HG02840 (cell line): ENCODE measurements at regions not wholly inside any gene's neighbourhood (a gene's known extent, or its start where the extent isn't known, plus 50 kb on each side); places are given as distances from the start of the nearest gene placed in this dataset.
"Not testable (repeated sequence)": the region's sequence is repeated elsewhere in the genome, so short reads cannot be mapped to it uniquely, and the experiment has no call there.

Source experiments
- ATAC-seq: cut with Tn5 transposase; IDR thresholded peaks from one replicate; pipeline ENCODE4 v1.9.1; 2021; ENCODE audit warnings: mild to moderate bottlenecking, moderate library complexity, moderate number of reproducible peaks; ENCODE audit not compliant: unreplicated experiment, low FRiP score

- ATAC-seq: no peak
These were observed 222.4 kb upstream of the UBL3 start for GRCh38 chr13:30072818-30073186.

DNA sequence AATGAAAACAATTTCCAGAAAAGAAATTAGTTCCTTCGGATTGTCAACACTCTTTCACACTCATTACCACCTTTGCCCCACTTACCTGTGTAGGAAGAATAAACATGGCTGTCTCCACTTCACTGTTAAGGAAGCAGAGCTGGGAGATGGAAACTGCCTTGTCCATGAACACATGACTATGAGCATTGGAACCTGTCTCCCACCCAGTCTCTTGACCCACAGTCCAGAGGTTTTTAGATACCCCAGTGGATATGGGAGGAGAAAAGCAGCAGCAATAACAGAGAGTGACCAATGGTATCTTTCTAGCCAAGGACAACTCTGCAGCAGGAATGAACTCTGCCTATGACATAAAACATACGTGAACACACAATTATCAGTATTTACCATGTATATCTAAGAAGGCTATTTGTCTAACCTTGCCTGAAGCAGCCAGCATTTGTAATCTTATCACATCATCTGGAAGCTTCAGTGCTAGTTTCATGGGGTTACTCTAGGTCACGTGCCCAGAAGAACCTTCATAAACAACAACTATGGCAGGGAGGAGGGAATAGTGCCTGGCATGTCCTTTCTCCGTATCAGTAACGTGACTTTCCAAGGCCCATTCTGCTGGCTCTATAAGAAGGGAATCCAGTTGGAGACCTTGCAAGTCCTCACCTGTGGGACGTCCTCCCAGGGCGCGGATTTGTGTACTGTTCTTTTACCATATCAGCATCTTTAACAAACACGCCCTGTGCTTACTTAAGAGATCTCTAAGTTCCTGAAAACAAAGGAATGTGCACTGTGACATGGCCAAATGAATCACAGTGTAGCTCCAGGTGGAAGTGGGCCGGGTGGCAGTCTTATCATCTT lies 221.8 kb upstream of the UBL3 start:
- ATAC-seq: no peak

DNA sequence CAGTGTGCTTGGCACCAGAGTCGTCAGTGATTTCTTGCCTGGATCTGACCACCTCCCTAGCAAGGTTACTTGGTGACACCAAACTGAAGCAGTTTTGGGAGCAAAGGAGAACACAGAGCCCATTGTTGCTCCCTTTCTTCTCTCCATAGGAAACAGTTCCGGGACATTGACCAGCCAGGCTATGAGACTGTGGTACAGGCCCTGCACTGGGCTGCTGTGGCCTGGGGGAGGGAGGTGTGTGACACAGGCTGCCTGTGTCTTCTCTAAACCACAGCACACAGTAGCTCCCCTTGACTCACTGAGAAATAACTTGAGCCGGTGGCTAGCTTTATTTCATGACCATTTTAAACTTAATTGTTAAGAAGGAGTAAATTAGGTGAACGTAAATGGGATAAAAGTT lies 214.8 kb upstream of the UBL3 start:
- no peak for ATAC-seq

DNA sequence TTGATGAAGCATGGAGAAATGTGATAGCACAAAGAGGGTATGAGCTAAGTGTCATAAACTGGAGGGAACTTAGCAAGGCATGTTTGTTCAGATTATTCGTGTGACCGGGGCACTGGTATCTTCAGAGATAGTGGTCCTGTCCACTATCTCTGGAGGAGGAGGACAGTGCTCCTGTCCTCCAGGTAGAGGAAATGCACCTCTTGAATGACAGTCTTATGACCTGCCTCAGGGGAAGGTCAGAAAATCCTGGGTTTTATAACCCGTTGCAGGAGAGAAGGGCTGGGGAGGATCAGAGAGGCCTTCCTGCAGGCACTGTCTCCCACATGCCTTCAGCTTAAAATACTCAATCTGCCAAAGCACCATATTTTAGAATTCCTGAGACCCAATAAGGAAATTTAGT lies 213.5 kb upstream of the UBL3 start:
- ATAC-seq: no peak

- no peak for ATAC-seq
These were observed 210.8 kb upstream of the UBL3 start for GRCh38 chr13:30061217-30061616.

DNA sequence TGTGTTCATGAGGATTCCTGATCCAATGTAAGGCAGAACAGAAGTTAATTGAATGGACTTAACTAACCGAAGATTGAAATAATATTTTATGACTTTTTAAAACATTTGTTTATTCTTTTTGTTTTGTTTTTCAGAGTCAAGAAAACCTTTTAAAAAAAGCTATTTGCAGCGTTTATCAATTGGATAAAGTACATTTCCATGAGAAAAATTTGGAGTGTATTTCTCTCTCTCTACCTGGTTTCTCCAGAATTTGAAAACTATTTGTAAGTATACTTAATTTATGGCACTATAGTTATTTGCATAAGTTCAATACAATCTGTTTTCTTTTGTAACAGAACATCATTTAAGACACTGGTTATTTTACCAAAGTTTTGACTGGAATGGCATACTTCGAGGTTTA lies 208.0 kb upstream of the UBL3 start:
- no peak for ATAC-seq

DNA sequence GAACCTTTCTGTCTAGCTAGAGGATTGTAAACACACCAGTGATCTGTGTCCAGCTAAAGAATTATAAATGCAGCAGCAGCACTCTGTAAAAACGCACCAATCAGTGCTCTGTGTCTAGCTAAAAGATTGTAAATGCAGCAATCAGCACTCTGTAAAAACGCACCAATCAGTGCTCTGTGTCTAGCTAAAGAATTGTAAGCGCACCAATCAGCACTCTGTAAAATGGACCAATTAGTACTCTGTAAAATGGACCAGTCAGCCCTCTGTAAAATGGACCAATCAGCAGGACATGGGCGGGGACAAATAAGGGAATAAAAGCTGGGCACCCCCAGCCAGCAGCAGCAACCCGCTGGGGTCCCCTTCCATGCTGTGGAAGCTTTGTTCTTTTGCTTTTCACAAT lies 204.1 kb upstream of the UBL3 start:
- ATAC-seq: not testable (repeated sequence)

DNA sequence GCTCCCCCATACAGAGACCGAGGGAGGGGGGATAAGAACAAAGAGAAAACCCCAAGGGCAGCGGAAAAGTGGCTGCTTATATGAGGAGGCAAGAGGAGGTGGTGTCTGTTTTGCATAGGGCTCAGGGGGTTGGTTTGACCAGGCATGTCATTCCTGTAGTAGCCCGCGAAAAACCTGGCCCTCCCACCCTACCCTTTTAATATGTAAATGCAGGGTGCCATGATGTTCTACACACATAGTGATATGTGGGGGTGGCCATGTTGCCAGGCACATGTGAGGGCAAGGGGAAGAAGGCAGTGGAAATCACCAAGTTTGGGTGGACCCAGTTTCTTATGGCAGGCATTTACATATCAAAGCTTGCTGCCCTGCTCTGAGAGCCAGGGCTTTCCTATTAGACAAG lies 203.5 kb upstream of the UBL3 start:
- ATAC-seq: no peak

GRCh38 chr13:30052120-30052519 lies 201.7 kb upstream of the UBL3 start:
- no peak for ATAC-seq

- no peak for ATAC-seq
These were observed 201.2 kb upstream of the UBL3 start for GRCh38 chr13:30051531-30052060.

GRCh38 chr13:30049692-30050091 lies 199.3 kb upstream of the UBL3 start:
- ATAC-seq: no peak

DNA sequence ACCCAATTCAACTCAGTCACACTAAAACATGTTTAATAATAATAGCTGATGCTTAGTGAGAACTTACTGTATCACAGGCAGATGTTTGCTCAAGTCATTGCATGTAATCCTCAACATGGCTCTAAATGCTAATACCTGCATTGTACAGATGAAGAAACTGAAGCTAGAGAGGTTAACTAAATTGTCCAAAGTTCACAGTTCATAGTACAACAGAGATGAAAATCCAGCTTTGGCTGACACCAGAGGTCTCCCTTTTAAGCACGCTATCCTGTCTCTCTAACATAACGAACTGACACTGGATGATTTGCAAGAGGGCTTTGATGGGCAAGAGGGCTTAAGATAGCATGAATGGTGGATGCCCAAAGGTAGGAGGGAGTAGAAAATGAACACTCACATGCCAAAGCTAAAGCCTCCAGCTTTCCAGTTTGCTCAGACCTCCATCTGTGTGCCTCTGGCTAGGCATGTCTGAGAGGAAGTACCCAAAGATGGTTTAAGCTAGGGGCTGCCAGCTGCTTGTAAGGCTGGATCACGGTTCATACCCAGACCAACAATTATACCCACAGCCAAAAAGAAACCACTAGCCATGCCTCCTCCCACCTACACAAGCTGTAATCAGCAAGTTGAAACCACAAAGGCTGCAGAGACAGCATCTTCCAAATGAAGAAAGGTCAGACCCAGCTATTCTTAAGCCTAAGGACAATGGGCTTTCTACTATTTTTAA lies 196.9 kb upstream of the UBL3 start:
- no peak for ATAC-seq

DNA sequence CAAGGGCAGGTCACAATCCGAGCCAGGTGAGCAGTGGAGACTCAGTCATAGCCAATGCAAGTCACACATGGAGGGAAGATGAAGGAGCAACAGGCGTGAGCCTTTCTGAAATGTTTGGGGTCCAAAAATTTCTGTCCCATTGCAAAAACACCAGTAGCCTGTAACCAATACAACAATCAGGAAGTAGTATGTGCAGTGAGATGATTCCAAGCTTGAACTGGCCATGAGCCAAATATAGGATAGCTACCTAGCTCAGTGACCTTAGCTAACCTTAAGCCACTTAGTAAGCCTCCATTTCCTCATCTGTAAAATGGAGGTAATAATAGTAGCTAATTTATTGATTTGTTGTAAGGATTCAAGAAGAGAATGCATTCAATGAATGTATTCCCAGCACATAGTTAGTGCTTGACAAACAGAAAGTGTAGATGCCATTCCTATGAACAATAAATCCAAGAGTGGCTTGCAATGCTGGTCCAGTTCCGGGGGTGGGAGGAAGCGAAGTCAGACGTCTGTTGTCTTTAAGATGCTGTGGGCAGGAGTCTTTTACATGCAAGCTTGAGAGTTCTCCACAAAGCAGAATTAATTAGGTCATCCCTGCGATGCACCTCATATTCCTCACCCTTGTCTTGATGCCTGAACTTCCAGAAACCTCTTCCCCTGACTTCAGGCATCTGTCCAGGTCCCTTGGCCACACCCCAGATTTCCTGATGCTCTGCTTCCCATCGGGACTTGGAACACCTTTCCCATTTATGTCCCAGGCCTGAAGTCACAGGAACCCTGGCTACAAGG lies 195.7 kb upstream of the UBL3 start:
- ATAC-seq: no peak

DNA sequence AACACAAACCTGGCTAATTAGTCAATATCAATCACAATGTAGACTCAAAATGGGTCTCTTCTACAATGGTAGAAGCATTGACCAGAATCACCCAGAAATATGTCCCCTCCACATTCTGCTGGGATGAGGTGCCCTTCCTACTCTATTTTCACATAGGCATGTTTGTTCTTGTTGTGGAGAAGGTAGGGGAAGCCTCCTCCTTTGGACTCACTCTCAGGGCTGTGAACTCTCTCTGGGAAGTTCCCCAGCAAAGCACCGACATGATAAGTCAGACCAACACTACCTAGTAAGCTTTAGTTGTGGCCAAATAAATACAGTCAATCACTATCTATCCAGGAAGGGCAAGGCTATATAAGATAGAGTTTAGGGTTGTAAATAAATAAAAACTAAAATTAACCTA lies 194.5 kb upstream of the UBL3 start:
- ATAC-seq: no peak

- no peak for ATAC-seq
These were observed 193.2 kb upstream of the UBL3 start for GRCh38 chr13:30043631-30043925.

DNA sequence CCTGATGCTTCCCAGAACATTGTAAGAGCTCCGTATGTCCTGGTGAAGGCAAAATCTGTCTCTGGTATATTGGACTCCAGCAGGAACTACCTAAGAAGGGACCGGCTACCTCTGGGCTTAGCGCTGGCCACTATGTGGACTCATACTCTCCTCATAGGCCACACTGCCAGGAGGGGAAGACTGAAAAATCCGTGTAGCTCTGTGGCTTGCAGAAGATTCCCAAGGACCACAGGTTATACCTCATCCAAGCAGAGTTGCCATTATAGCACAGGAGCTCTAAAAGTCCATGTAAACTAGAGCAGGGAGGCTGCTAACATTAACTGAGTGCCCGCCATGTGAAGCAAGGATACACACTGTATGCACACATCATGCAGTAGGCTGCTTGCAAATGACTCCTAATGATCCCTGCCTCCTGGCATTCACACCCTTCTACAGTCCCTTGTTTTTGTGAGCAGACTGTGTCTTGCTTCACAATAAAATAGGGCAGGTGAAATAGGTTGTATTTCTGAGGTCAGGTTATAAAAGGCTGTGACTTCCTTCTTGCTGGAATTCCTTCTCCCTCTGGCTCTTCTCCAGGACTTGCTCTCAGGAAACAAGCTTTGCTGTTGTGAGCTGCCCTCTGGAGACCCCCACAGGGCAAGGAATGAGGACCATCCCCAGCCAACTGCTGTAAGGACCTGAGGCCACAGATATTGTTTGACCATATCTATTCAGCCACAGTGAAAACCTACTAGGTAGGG lies 192.6 kb upstream of the UBL3 start:
- ATAC-seq: no peak

GRCh38 chr13:30042272-30042671 lies 191.9 kb upstream of the UBL3 start:
- ATAC-seq: no peak

DNA sequence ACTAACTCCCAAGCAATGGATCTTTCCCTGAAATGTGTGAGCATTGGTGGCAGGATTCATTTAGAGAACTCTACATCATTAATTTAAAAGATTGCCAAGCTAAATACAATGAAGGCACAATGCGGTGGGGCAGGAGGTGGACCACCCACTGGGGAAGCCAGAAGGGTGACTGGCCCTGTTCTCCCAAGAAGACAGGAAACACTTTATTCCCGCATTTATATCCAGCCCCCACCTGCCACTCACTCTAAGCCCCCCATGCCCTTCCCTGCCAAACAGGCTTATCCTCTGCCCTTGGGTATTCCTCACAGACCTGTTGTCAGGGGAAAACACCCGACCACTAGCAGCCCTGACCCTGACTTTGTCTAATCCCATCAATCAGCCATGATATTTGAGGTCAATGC lies 189.1 kb upstream of the UBL3 start:
- ATAC-seq: no peak

DNA sequence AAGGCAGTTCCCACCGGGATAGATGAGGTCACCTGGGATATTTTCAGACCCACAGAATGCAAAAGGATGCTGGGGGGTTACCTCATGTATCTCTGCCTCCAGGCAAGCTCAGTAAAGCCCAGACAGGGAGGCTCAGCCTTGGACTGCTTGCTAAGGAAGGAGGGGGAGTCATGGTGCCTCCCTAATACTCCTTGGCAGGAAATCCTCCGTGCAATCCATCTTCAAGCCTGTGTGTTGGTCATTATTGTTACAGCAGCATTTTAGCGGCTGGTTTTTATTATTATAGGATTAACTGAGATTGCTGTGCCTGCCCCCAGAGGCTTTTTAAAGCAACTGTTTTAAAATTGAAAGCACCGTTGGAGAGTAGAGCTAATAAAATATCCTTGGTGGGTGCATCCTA lies 188.5 kb upstream of the UBL3 start:
- ATAC-seq: no peak

GRCh38 chr13:30037766-30038165 lies 187.3 kb upstream of the UBL3 start:
- ATAC-seq: no peak

DNA sequence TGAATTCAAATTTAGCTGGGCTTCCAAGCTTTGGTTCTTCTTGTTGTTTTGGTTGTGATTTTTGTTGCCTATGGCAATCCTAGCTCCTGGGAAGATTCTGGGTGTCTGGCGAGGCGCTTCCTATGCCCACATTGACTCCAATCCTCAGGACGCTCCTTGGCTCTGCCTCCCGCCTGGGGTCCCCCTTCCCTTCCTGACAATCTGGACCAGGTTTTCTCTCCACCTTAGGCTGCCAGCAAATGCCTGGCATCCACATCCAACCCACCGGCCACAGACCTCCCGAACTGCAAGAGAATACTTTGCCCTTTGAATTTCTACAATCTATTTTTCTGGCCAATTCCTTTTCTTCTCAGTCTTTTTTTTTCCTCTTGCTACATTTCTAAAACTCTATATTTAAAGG lies 186.9 kb upstream of the UBL3 start:
- ATAC-seq: no peak
